Stimulated activated naive CD8-positive, alpha-beta T cell treated with anti-CD3 and anti-CD28 coated beads, Interleukin-15, amount 100 ng/mL, for 72 hours (primary cell): ENCODE measurements at regions not wholly inside any gene's neighbourhood (a gene's known extent, or its start where the extent isn't known, plus 50 kb on each side); places are given as distances from the start of the nearest gene placed in this dataset.

Source experiments
- ATAC-seq: fragments of 150-1000 bp; cut with Tn5 transposase; 2 replicates; pipeline ENCODE4 v1.10.0; 2021; ENCODE audit warnings: mild to moderate bottlenecking, moderate library complexity
- DNase-seq, 2 donors: peaks; one replicate each; pipeline ENCODE4 v3.0.0; 2021 to 2022
- H3K27ac Mint-ChIP-seq, 2 donors: one replicate each; pipeline ENCODE4 v1.8.0; 2022; ENCODE audit warnings: mild to moderate bottlenecking in 2 of 2, mixed read lengths in 2 of 2, moderate library complexity in 2 of 2
- H3K27me3 Mint-ChIP-seq: one replicate; pipeline ENCODE4 v1.8.0; 2022; ENCODE audit warnings: mixed read lengths
- H3K4me1 Mint-ChIP-seq: one replicate; pipeline ENCODE4 v1.8.0; 2022; ENCODE audit warnings: mild to moderate bottlenecking, mixed read lengths
- H3K4me3 Mint-ChIP-seq, 2 donors: one replicate each; pipeline ENCODE4 v1.8.0; 2022; ENCODE audit warnings: mild to moderate bottlenecking in 2 of 2, mixed read lengths in 2 of 2, moderate library complexity in 1 of 2
- H3K9me3 Mint-ChIP-seq, 2 donors: one replicate each; pipeline ENCODE4 v1.8.0; 2022; ENCODE audit warnings: mixed read lengths in 2 of 2

- H3K4me3 Mint-ChIP-seq: no peak overlapping the region
- no peak overlapping the region for H3K27ac Mint-ChIP-seq
- ATAC-seq (no peak), DNase-seq (no peak)
- peaks cover 0 to 22% of the 10 kb centered on the region in 2 donors for H3K9me3 Mint-ChIP-seq
- H3K4me1 Mint-ChIP-seq: no peaks in the 10 kb centered on the region
- no peaks in the 10 kb centered on the region for H3K27me3 Mint-ChIP-seq
Measured at GRCh38 chr13:68275758-68276157, 1045.6 kb upstream of the PCDH9 start.

- ATAC-seq (no peak), DNase-seq (no peak)
- Mint-ChIP-seq H3K9me3 (peaks cover 0 to 29% of the 10 kb centered on the region in 2 donors), H3K4me1 (no peaks in the 10 kb centered on the region), H3K27me3 (no peaks in the 10 kb centered on the region), H3K4me3 (no peak overlapping the region), H3K27ac (no peak overlapping the region)
Measured at GRCh38 chr13:68272652-68273051, 1042.5 kb upstream of the PCDH9 start.

GRCh38 chr13:68264692-68265091 is 1034.6 kb upstream of the PCDH9 start:
- ATAC-seq (no peak), DNase-seq (no peak)
- H3K4me3 Mint-ChIP-seq: no peak overlapping the region
- H3K9me3 Mint-ChIP-seq: peaks cover 0 to 6% of the 10 kb centered on the region in 2 donors
- H3K27ac Mint-ChIP-seq: no peak overlapping the region
- no peaks in the 10 kb centered on the region for H3K4me1 Mint-ChIP-seq
- no peaks in the 10 kb centered on the region for H3K27me3 Mint-ChIP-seq

- no peak for ATAC-seq
- no peak for DNase-seq
- Mint-ChIP-seq H3K27ac (no peak overlapping the region), H3K4me1 (no peaks in the 10 kb centered on the region), H3K4me3 (no peak overlapping the region), H3K9me3 (peaks cover 0 to 5% of the 10 kb centered on the region in 2 donors), H3K27me3 (no peaks in the 10 kb centered on the region)
Measured at GRCh38 chr13:68261105-68261504, 1031.0 kb upstream of the PCDH9 start.

- Mint-ChIP-seq H3K4me1 (no peaks in the 10 kb centered on the region), H3K9me3 (peaks cover 5 to 8% of the 10 kb centered on the region in 2 donors), H3K27me3 (no peaks in the 10 kb centered on the region), H3K27ac (no peak overlapping the region), H3K4me3 (no peak overlapping the region)
- no peak for ATAC-seq
- DNase-seq: no peak
Measured at GRCh38 chr13:68257111-68257842, 1027.1 kb upstream of the PCDH9 start.

GRCh38 chr13:68254151-68254550 is 1024.0 kb upstream of the PCDH9 start:
- DNase-seq (no peak), ATAC-seq (no peak)
- Mint-ChIP-seq H3K4me3 (no peak overlapping the region), H3K27me3 (no peaks in the 10 kb centered on the region), H3K9me3 (peaks cover 0 to 8% of the 10 kb centered on the region in 2 donors), H3K27ac (no peak overlapping the region), H3K4me1 (no peaks in the 10 kb centered on the region)

GRCh38 chr13:68234274-68234673 is 1004.1 kb upstream of the PCDH9 start:
- DNase-seq: no peak
- Mint-ChIP-seq H3K4me3 (no peak overlapping the region), H3K27me3 (no peaks in the 10 kb centered on the region), H3K27ac (no peak overlapping the region), H3K4me1 (no peaks in the 10 kb centered on the region), H3K9me3 (peaks cover 8 to 10% of the 10 kb centered on the region in 2 donors)
- no peak for ATAC-seq

GRCh38 chr13:68232351-68233130 is 1002.4 kb upstream of the PCDH9 start:
- no peak for ATAC-seq
- H3K27me3 Mint-ChIP-seq: no peaks in the 10 kb centered on the region
- H3K27ac Mint-ChIP-seq: no peak overlapping the region
- H3K4me3 Mint-ChIP-seq: no peak overlapping the region
- no peak for DNase-seq
- no peaks in the 10 kb centered on the region for H3K4me1 Mint-ChIP-seq
- peaks cover 10 to 14% of the 10 kb centered on the region in 2 donors for H3K9me3 Mint-ChIP-seq

GRCh38 chr13:68214691-68215415 is 984.7 kb upstream of the PCDH9 start:
- H3K27me3 Mint-ChIP-seq: no peaks in the 10 kb centered on the region
- H3K4me3 Mint-ChIP-seq: no peak overlapping the region
- ATAC-seq: no peak
- H3K9me3 Mint-ChIP-seq: peaks cover 15 to 21% of the 10 kb centered on the region in 2 donors
- H3K4me1 Mint-ChIP-seq: no peaks in the 10 kb centered on the region
- no peak for DNase-seq
- no peak overlapping the region for H3K27ac Mint-ChIP-seq

- H3K4me1 Mint-ChIP-seq: no peaks in the 10 kb centered on the region
- no peak overlapping the region for H3K27ac Mint-ChIP-seq
- H3K27me3 Mint-ChIP-seq: no peaks in the 10 kb centered on the region
- H3K4me3 Mint-ChIP-seq: no peak overlapping the region
- no peak for ATAC-seq
- peaks cover 0 to 4% of the 10 kb centered on the region in 2 donors for H3K9me3 Mint-ChIP-seq
- no peak for DNase-seq
Measured at GRCh38 chr13:68199271-68199670, 969.1 kb upstream of the PCDH9 start.

GRCh38 chr13:68190818-68191217 is 960.7 kb upstream of the PCDH9 start:
- no peaks in the 10 kb centered on the region for H3K27me3 Mint-ChIP-seq
- no peak overlapping the region for H3K4me3 Mint-ChIP-seq
- ATAC-seq: no peak
- peaks cover 6 to 11% of the 10 kb centered on the region in 2 donors for H3K9me3 Mint-ChIP-seq
- no peak for DNase-seq
- H3K4me1 Mint-ChIP-seq: no peaks in the 10 kb centered on the region
- H3K27ac Mint-ChIP-seq: no peak overlapping the region

- Mint-ChIP-seq H3K9me3 (peaks cover 0 to 8% of the 10 kb centered on the region in 2 donors), H3K4me3 (no peak overlapping the region), H3K27ac (no peak overlapping the region), H3K27me3 (no peaks in the 10 kb centered on the region), H3K4me1 (no peaks in the 10 kb centered on the region)
- no peak for DNase-seq
- no peak for ATAC-seq
Measured at GRCh38 chr13:68185444-68186141, 955.5 kb upstream of the PCDH9 start.

- ATAC-seq (no peak), DNase-seq (no peak)
- Mint-ChIP-seq H3K4me1 (no peaks in the 10 kb centered on the region), H3K27ac (no peak overlapping the region), H3K9me3 (peaks cover 15 to 25% of the 10 kb centered on the region in 2 donors), H3K27me3 (no peaks in the 10 kb centered on the region), H3K4me3 (no peak overlapping the region)
Measured at GRCh38 chr13:68176475-68176874, 946.3 kb upstream of the PCDH9 start.

- H3K4me1 Mint-ChIP-seq: no peaks in the 10 kb centered on the region
- no peaks in the 10 kb centered on the region for H3K27me3 Mint-ChIP-seq
- no peak overlapping the region for H3K27ac Mint-ChIP-seq
- H3K9me3 Mint-ChIP-seq: peaks cover 15 to 17% of the 10 kb centered on the region in 2 donors
- no peak overlapping the region for H3K4me3 Mint-ChIP-seq
- ATAC-seq (no peak), DNase-seq (no peak)
Measured at GRCh38 chr13:68174893-68175292, 944.8 kb upstream of the PCDH9 start.

- H3K27me3 Mint-ChIP-seq: no peaks in the 10 kb centered on the region
- no peak overlapping the region for H3K27ac Mint-ChIP-seq
- ATAC-seq (no peak), DNase-seq (no peak)
- H3K4me3 Mint-ChIP-seq: no peak overlapping the region
- H3K9me3 Mint-ChIP-seq: peaks cover 8 to 10% of the 10 kb centered on the region in 2 donors
- no peaks in the 10 kb centered on the region for H3K4me1 Mint-ChIP-seq
Measured at GRCh38 chr13:68173111-68173510, 943.0 kb upstream of the PCDH9 start.
